GM23248 (cell line): ENCODE measurements at regions not wholly inside any gene's neighbourhood (a gene's known extent, or its start where the extent isn't known, plus 50 kb on each side); places are given as distances from the start of the nearest gene placed in this dataset.

Experiments
- EZH2 ChIP-seq: fragments of 200-600 bp; sonication (generic); IDR thresholded peaks from 2 replicates; pipeline ENCODE4 v1.6.1; 2018; ENCODE audit warnings: antibody characterized with exemption, mild to moderate bottlenecking; ENCODE audit not compliant: insufficient read depth, poor library complexity, severe bottlenecking
- EZH2phosphoT487 ChIP-seq: fragments of 200-600 bp; sonication (generic); IDR thresholded peaks from 2 replicates; pipeline ENCODE4 v1.6.1; 2018; ENCODE audit warnings: antibody characterized with exemption, moderate library complexity, mild to moderate bottlenecking, low read depth; ENCODE audit not compliant: insufficient read depth

- TF ChIP-seq EZH2: no peak
- TF ChIP-seq EZH2phosphoT487: no peak
Observed at GRCh38 chr5:125743939-125744338, 679.3 kb upstream of the GRAMD2B start.
